ENCODE measurements at regions not wholly inside any gene's neighbourhood (a gene's known extent, or its start where the extent isn't known, plus 50 kb on each side); places are given as distances from the start of the nearest gene placed in this dataset.

GRCh38 chr1:67991546-67991945, 58.9 kb downstream of the DIRAS3 start:
- Histone ChIP-seq H3K27me3 (no peaks in the 10 kb centered on the region), H3K4me3 (no peak overlapping the region), H3K27ac (no peak overlapping the region), H3K4me1 (no peaks in the 10 kb centered on the region), H3K36me3 (no peaks in the 10 kb centered on the region), H3K9me3 (peaks cover 0 to 6% (median 5%) of the 10 kb centered on the region in 3 donors)
- intact Hi-C loops (cut with DNase I; ENCODE audit: low total_unique reads), result no loop called here
- no peak for TF ChIP-seq CTCF (IDR thresholded peaks at IDR 0.05)
- no peak for DNase-seq

- no peak for TF ChIP-seq CTCF (IDR thresholded peaks at IDR 0.05)
- Histone ChIP-seq H3K27me3 (no peaks in the 10 kb centered on the region), H3K4me3 (no peak overlapping the region), H3K4me1 (peaks cover 0 to 14% (median 4%) of the 10 kb centered on the region in 4 donors), H3K27ac (no peak overlapping the region), H3K9me3 (no peaks in the 10 kb centered on the region), H3K36me3 (no peaks in the 10 kb centered on the region)
- intact Hi-C loops (cut with DNase I; ENCODE audit: low total_unique reads), result no loop called here
- no peak for DNase-seq
Observed at GRCh38 chr1:67988066-67988465, 62.4 kb downstream of the DIRAS3 start.

GRCh38 chr1:67987046-67987799, 63.2 kb downstream of the DIRAS3 start:
- Histone ChIP-seq H3K4me1 (peaks cover 0 to 15% (median 4%) of the 10 kb centered on the region in 4 donors), H3K4me3 (no peak overlapping the region), H3K27ac (no peak overlapping the region), H3K27me3 (no peaks in the 10 kb centered on the region), H3K36me3 (no peaks in the 10 kb centered on the region), H3K9me3 (no peaks in the 10 kb centered on the region)
- DNase-seq, result no peak
- TF ChIP-seq CTCF (IDR thresholded peaks at IDR 0.05), result no peak
- intact Hi-C loops (cut with DNase I; ENCODE audit: low total_unique reads), result no loop called here

GRCh38 chr1:67983867-67984266, 66.6 kb downstream of the DIRAS3 start:
- TF ChIP-seq CTCF (IDR thresholded peaks at IDR 0.05), result no peak
- peaks cover 0 to 15% (median 4%) of the 10 kb centered on the region in 4 donors for H3K4me1 ChIP-seq
- DNase-seq, result peak in 1 of 2 donors; percentile 65
- no peak overlapping the region for H3K27ac ChIP-seq
- no peaks in the 10 kb centered on the region for H3K27me3 ChIP-seq
- intact Hi-C loops (cut with DNase I; ENCODE audit: low total_unique reads), result no loop called here
- no peaks in the 10 kb centered on the region for H3K36me3 ChIP-seq
- H3K9me3 ChIP-seq, result no peaks in the 10 kb centered on the region
- no peak overlapping the region for H3K4me3 ChIP-seq

- intact Hi-C loops (cut with DNase I; ENCODE audit: low total_unique reads), result no loop called here
- Histone ChIP-seq H3K36me3 (no peaks in the 10 kb centered on the region), H3K9me3 (no peaks in the 10 kb centered on the region), H3K27ac (no peak overlapping the region), H3K27me3 (no peaks in the 10 kb centered on the region), H3K4me1 (peaks cover 0 to 29% (median 6%) of the 10 kb centered on the region in 4 donors), H3K4me3 (no peak overlapping the region)
- DNase-seq, result no peak
- no peak for TF ChIP-seq CTCF (IDR thresholded peaks at IDR 0.05)
Observed at GRCh38 chr1:67980028-67980427, 70.4 kb downstream of the DIRAS3 start.
